K562 (cell line): ENCODE measurements at regions not wholly inside any gene's neighbourhood (a gene's known extent, or its start where the extent isn't known, plus 50 kb on each side); places are given as distances from the start of the nearest gene placed in this dataset.

Experiments
- ATAC-seq: fragments of 200-7000 bp; cut with Tn5 transposase; 3 replicates; pipeline ENCODE4 v1.9.1; 2020; ENCODE audit warnings: moderate library complexity
- BruUV-seq: library from RNA; stranded (reverse); fragments of 400-500 nt; replicated peaks from 2 replicates; lab custom pipeline; 2021; lab: Mats Ljungman, UMichigan
- CTCF ChIA-PET: fragments of 300-600 bp; formaldehyde crosslinking; extraction: SDS; loops from one replicate; lab custom pipeline; 2021; ENCODE audit warnings: low intra/inter-chr PET ratio; lab: Yijun Ruan, JAX
- POLR2A ChIA-PET: fragments of 300-600, 350-650 bp; sonication (Branson Sonifier 250); formaldehyde crosslinking; extraction: SDS; loops from one replicate; lab custom pipeline; 2021; ENCODE audit warnings: antibody characterized with exemption, inconsistent platforms; lab: Yijun Ruan, JAX
- DNase-seq, 4 experiments: peaks; one replicate each; pipeline versions ENCODE4 v3.0.0 to v3.0.0-alpha.2; 2011 to 2018; ENCODE audit warnings: low spot score in 3 of 4, mixed read lengths in 3 of 4; ENCODE audit errors: extremely low read depth in 1 of 4
- FAIRE-seq: peaks from 2 replicates; lab custom pipeline; 2011; peaks lifted over from hg19 to GRCh38; lab: Jason Lieb, UNC
- H2AFZ ChIP-seq: 2 replicates; pipeline ENCODE4 v1.6.0; 2011; ENCODE audit warnings: low read depth, low read length, control low read depth, inconsistent platforms
- H3K27ac ChIP-seq: fragments of 200-600 bp; 3 replicates; pipeline ENCODE4 v1.8.0; 2011; ENCODE audit warnings: low read depth, mild to moderate bottlenecking, control low read depth, inconsistent platforms, low read length, moderate library complexity, mixed read lengths; ENCODE audit errors: extremely low read depth
- H3K27me3 ChIP-seq, 2 experiments: fragments of 300-600 bp in 1 of 2; 2 replicates in 1 of 2; 3 replicates in 1 of 2; pipeline versions ENCODE4 v1.6.0 to v1.8.0; 2011; ENCODE audit warnings: inconsistent platforms in 2 of 2, low read length in 2 of 2, mild to moderate bottlenecking in 1 of 2, mixed read lengths in 1 of 2, moderate library complexity in 1 of 2; ENCODE audit not compliant: control insufficient read depth in 2 of 2, insufficient read depth in 2 of 2
- H3K36me3 ChIP-seq: fragments of 300-600 bp; 3 replicates; pipeline ENCODE4 v1.8.0; 2011; ENCODE audit warnings: mild to moderate bottlenecking, low read length, inconsistent platforms; ENCODE audit not compliant: control insufficient read depth, insufficient read depth
- H3K4me1 ChIP-seq, 2 experiments: fragments of 200-600 bp in 1 of 2; replicated peaks in 1 of 2; 2 replicates in 1 of 2; 3 replicates in 1 of 2; pipeline versions ENCODE4 v1.5.1 to v1.8.0; 2011; ENCODE audit warnings: inconsistent platforms in 2 of 2, low read length in 2 of 2, mild to moderate bottlenecking in 1 of 2, mixed read lengths in 1 of 2, moderate library complexity in 1 of 2; ENCODE audit not compliant: control insufficient read depth in 2 of 2, insufficient read depth in 2 of 2
- H3K4me2 ChIP-seq: 2 replicates; pipeline ENCODE4 v1.6.1; 2011; ENCODE audit warnings: low read length, control low read depth, inconsistent platforms, mixed read lengths; ENCODE audit not compliant: insufficient read depth
- H3K4me3 ChIP-seq: fragments of 200-600 bp; sonication (generic), shearing (Covaris generic); 2 replicates; pipeline ENCODE4 v1.5.1; 2016; ENCODE audit warnings: control low read depth, inconsistent platforms
- H3K79me2 ChIP-seq: fragments of 200-600 bp; 3 replicates; pipeline ENCODE4 v1.8.0; 2011; ENCODE audit warnings: low read length, inconsistent platforms; ENCODE audit not compliant: control insufficient read depth, insufficient read depth
- H3K9ac ChIP-seq, 2 experiments: 2 replicates each; pipeline versions ENCODE4 v1.6.0 to v1.6.1; 2011; ENCODE audit warnings: low read depth in 2 of 2, low read length in 2 of 2, control low read depth in 1 of 2, inconsistent platforms in 1 of 2, mild to moderate bottlenecking in 1 of 2, mixed read lengths in 1 of 2; ENCODE audit not compliant: insufficient read depth in 1 of 2
- H3K9me1 ChIP-seq: one replicate; pipeline ENCODE4 v1.6.0; 2011; ENCODE audit warnings: inconsistent platforms, mild to moderate bottlenecking, low read length, moderate library complexity; ENCODE audit not compliant: control insufficient read depth, insufficient read depth
- H3K9me3 ChIP-seq: replicated peaks from 2 replicates; pipeline ENCODE4 v1.5.1; 2011; ENCODE audit warnings: low read depth, low read length, inconsistent platforms; ENCODE audit not compliant: control insufficient read depth, insufficient read depth
- H4K20me1 ChIP-seq: replicated peaks from 2 replicates; pipeline ENCODE4 v1.6.1; 2011; ENCODE audit warnings: low read length, inconsistent platforms, mixed read lengths; ENCODE audit not compliant: control insufficient read depth, insufficient read depth
- CBX3 ChIP-seq, 2 experiments: IDR thresholded peaks; 1 replicate in 1 of 2; 2 replicates in 1 of 2; pipeline ENCODE4 v1.6.1; 2012; ENCODE audit warnings: inconsistent platforms in 2 of 2, low read length in 2 of 2, borderline replicate concordance in 1 of 2, control low read depth in 1 of 2
- DPF2 ChIP-seq: fragments of 450-650 bp; IDR thresholded peaks from 2 replicates; pipeline ENCODE4 v1.6.1; 2016
- EP300 ChIP-seq: IDR thresholded peaks from 2 replicates; pipeline ENCODE4 v1.6.1; 2012; ENCODE audit warnings: low read length, improper control_type of control experiment
- FIP1L1 ChIP-seq: fragments of 200-400 bp; formaldehyde crosslinking; IDR thresholded peaks from 2 replicates; pipeline ENCODE4 v1.6.1; 2018; ENCODE audit warnings: mild to moderate bottlenecking, low read depth, low read length; ENCODE audit not compliant: poor library complexity, severe bottlenecking
- FOXK2 ChIP-seq, 2 experiments: fragments of 450-650 bp; IDR thresholded peaks in 1 of 2; conservative IDR thresholded peaks in 1 of 2; 2 replicates each; pipeline ENCODE4 v1.6.1; 2016; ENCODE audit warnings: low read depth in 2 of 2, mild to moderate bottlenecking in 1 of 2
- GTF2F1 ChIP-seq: IDR thresholded peaks from 2 replicates; pipeline ENCODE4 v1.6.1; 2011; ENCODE audit warnings: low read depth, low read length, improper control_type of control experiment
- JUN ChIP-seq, 2 experiments: sonication (generic) in 1 of 2; formaldehyde crosslinking in 1 of 2; IDR thresholded peaks; 2 replicates each; pipeline versions ENCODE4 v1.6.1 to v1.8.0; 2012 to 2022; ENCODE audit warnings: borderline replicate concordance in 2 of 2, mild to moderate bottlenecking in 2 of 2, improper control_type of control experiment in 1 of 2, low read depth in 1 of 2, low read length in 1 of 2, missing genetic modification reagents in 1 of 2
- JUND ChIP-seq, 2 experiments: IDR thresholded peaks; 2 replicates in 1 of 2; 3 replicates in 1 of 2; pipeline ENCODE4 v1.6.1; 2011; ENCODE audit warnings: borderline replicate concordance in 2 of 2, low read depth in 2 of 2, low read length in 2 of 2, improper control_type of control experiment in 1 of 2, missing biosample characterization in 1 of 2, missing genetic modification characterization in 1 of 2, missing genetic modification reagents in 1 of 2
- NFE2 ChIP-seq: IDR thresholded peaks from 2 replicates; pipeline ENCODE4 v1.6.1; 2014; ENCODE audit warnings: antibody characterized with exemption, low read depth
- ZC3H4 ChIP-seq: sonication (generic); formaldehyde crosslinking; IDR thresholded peaks from 2 replicates; pipeline ENCODE4 v1.9.0; 2021; ENCODE audit warnings: missing genetic modification reagents, borderline replicate concordance
- ZNF449 ChIP-seq: fragments of 250-450 bp; sonication (Bioruptor Pico); IDR thresholded peaks from 2 replicates; pipeline ENCODE4 v1.8.0; 2022; ENCODE audit warnings: moderate library complexity, mild to moderate bottlenecking, inconsistent platforms
- ZNF551 ChIP-seq: fragments of 250-450 bp; sonication (Bioruptor Pico); IDR thresholded peaks from 2 replicates; pipeline ENCODE4 v1.5.0; 2021; ENCODE audit warnings: mild to moderate bottlenecking, moderate library complexity
- WGBS: fragments of 100-300 bp; shearing (Covaris generic); methylation state at CpG from one replicate; pipeline ENCODE4 v1.1.6; 2016; ENCODE audit warnings: low coverage, mixed read lengths; ENCODE audit not compliant: insufficient coverage; ENCODE audit errors: missing lambda C conversion rate; 5-methylcytosine and 5-hydroxymethylcytosine counted together
- in situ Hi-C: fragments of 300-500 bp; cut with MboI; formaldehyde crosslinking; loops from 4 replicates; pipeline ENCODE4 v1.15.0; 2018; ENCODE audit warnings: inconsistent platforms, mixed read lengths
- intact Hi-C: fragments of 100-400 bp; cut with micrococcal nuclease; formaldehyde crosslinking; loops from 2 replicates; pipeline ENCODE4 v1.14.2; 2022
- TF ChIP-seq, protein P1 (sequence below): sonication (generic); formaldehyde crosslinking; IDR thresholded peaks from 2 replicates; pipeline ENCODE4 v1.8.0; 2022; ENCODE audit warnings: mild to moderate bottlenecking, missing genetic modification reagents
- TF ChIP-seq, protein P2 (sequence below): sonication (generic); formaldehyde crosslinking; IDR thresholded peaks from 2 replicates; pipeline ENCODE4 v1.8.0; 2022; ENCODE audit warnings: missing genetic modification reagents, mild to moderate bottlenecking, moderate library complexity, borderline replicate concordance
- TF ChIP-seq, protein P3 (sequence below): fragments of 250-450 bp; sonication (Bioruptor Pico); IDR thresholded peaks from 2 replicates; pipeline ENCODE4 v1.8.0; 2021; ENCODE audit warnings: moderate library complexity, mild to moderate bottlenecking, inconsistent platforms

DNA sequence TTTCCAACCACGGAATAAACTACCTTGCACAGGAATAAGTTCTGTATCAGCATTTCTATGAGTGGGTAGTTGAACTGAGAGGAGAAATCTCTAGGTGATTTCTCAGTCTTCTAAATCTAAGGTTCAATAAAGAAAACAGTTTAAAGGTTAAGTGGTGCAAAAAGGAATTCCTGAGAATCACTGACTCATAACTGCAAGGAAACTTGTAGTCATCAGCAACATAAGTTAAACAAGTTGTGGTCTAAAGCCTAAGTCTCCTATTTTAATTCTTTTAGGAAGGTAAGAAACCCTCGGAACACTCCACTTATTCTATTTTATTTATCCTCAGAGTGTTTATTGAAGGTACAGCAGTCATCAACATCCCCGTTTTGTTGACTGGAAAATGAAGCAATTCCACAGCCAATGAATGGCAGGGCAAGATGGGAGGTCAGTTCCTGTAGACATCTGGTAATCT lies 92.4 kb upstream of the PIK3CG start:
- DNase-seq (no peak), ATAC-seq (no peak), FAIRE-seq (no peak)
- no peaks in the 10 kb centered on the region for H3K9me1 ChIP-seq
- H3K36me3 ChIP-seq: peaks cover 13% of the 10 kb centered on the region; the same call in 2 of the 3 replicates
- H4K20me1 ChIP-seq: no peaks in the 10 kb centered on the region
- ChIA-PET POLR2A (interaction anchor here (0.7 to 3.2 kb wide), 2 partner anchors 16 to 22 kb away, joined by 5 to 23 read pairs; no protein-coding TSS in a partner anchor), CTCF (no interaction called here)
- no TSS peak for BruUV-seq
- H3K27ac ChIP-seq: peak overlapping the region; percentile 33; the same call in 1 of the 3 replicates
- 45% methylated on average over 3 of the region's 3 CpGs for WGBS
- H3K9me3 ChIP-seq: peaks cover 6% of the 10 kb centered on the region
- peaks cover 4 to 32% of the 10 kb centered on the region in 2 experiments; a peak in 4 of 5 replicates for H3K4me1 ChIP-seq
- H3K27me3 ChIP-seq: no peaks in the 10 kb centered on the region
- H3K4me2 ChIP-seq: no peak overlapping the region
- H3K4me3 ChIP-seq: no peak overlapping the region
- in situ Hi-C loops: no loop called here
- H3K9ac ChIP-seq: no peak overlapping the region
- peak overlapping the region; percentile 67 for H2AFZ ChIP-seq
- intact Hi-C loops: loop anchor here (10.0 kb wide), 1 partner anchor 488 kb away; the partner anchor contains the start of gene NAMPT
- H3K79me2 ChIP-seq: peaks cover 28% of the 10 kb centered on the region
- TF ChIP-seq ZC3H4: no peak
- TF ChIP-seq, protein P1, sequence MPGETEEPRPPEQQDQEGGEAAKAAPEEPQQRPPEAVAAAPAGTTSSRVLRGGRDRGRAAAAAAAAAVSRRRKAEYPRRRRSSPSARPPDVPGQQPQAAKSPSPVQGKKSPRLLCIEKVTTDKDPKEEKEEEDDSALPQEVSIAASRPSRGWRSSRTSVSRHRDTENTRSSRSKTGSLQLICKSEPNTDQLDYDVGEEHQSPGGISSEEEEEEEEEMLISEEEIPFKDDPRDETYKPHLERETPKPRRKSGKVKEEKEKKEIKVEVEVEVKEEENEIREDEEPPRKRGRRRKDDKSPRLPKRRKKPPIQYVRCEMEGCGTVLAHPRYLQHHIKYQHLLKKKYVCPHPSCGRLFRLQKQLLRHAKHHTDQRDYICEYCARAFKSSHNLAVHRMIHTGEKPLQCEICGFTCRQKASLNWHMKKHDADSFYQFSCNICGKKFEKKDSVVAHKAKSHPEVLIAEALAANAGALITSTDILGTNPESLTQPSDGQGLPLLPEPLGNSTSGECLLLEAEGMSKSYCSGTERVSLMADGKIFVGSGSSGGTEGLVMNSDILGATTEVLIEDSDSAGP: no peak
- no peak for TF ChIP-seq EP300
- TF ChIP-seq ZNF551 (CRISPR knock-in tag): no peak
- 0 out of 4 replicates have a peak, but pooled peaks of 1 of the 2 experiments have one; percentile 7 for TF ChIP-seq FOXK2 (conservative IDR thresholded peaks at IDR 0.05 in 1 of 2, IDR thresholded peaks at IDR 0.05 in 1 of 2; ENCODE audit: low read depth in 2 of 2)
- no peak for TF ChIP-seq FIP1L1
- TF ChIP-seq DPF2: 0 out of 2 replicates have a peak, but pooled peaks have one; percentile 43
- TF ChIP-seq JUN (IDR thresholded peaks at IDR 0.05; ENCODE audit: borderline replicate concordance, low read depth, low read length): peak; percentile 56; the same call in 1 of the 2 replicates
- TF ChIP-seq JUN (CRISPR knock-in tag; IDR thresholded peaks at IDR 0.05; ENCODE audit: borderline replicate concordance): no peak
- TF ChIP-seq CBX3 (IDR thresholded peaks at IDR 0.05; ENCODE audit: borderline replicate concordance in 1 of 2, low read length in 2 of 2): no peak
- peak; percentile 39; the same call in 1 of the 2 replicates for TF ChIP-seq NFE2
- TF ChIP-seq JUND (IDR thresholded peaks at IDR 0.05; ENCODE audit: borderline replicate concordance, low read depth, low read length): peak; percentile 57; the same call in 1 of the 2 replicates
- TF ChIP-seq JUND (tag; IDR thresholded peaks at IDR 0.05; ENCODE audit: borderline replicate concordance, low read depth, low read length): peak; percentile 66; the same call in 1 of the 3 replicates
- TF ChIP-seq, protein P2, sequence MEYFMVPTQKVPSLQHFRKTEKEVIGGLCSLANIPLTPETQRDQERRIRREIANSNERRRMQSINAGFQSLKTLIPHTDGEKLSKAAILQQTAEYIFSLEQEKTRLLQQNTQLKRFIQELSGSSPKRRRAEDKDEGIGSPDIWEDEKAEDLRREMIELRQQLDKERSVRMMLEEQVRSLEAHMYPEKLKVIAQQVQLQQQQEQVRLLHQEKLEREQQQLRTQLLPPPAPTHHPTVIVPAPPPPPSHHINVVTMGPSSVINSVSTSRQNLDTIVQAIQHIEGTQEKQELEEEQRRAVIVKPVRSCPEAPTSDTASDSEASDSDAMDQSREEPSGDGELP (CRISPR knock-in tag): no peak
- TF ChIP-seq, protein P3, sequence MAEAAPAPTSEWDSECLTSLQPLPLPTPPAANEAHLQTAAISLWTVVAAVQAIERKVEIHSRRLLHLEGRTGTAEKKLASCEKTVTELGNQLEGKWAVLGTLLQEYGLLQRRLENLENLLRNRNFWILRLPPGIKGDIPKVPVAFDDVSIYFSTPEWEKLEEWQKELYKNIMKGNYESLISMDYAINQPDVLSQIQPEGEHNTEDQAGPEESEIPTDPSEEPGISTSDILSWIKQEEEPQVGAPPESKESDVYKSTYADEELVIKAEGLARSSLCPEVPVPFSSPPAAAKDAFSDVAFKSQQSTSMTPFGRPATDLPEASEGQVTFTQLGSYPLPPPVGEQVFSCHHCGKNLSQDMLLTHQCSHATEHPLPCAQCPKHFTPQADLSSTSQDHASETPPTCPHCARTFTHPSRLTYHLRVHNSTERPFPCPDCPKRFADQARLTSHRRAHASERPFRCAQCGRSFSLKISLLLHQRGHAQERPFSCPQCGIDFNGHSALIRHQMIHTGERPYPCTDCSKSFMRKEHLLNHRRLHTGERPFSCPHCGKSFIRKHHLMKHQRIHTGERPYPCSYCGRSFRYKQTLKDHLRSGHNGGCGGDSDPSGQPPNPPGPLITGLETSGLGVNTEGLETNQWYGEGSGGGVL (CRISPR knock-in tag): no peak
- TF ChIP-seq GTF2F1: no peak
- TF ChIP-seq ZNF449 (CRISPR knock-in tag): no peak
